ENCODE measurements at regions not wholly inside any gene's neighbourhood (a gene's known extent, or its start where the extent isn't known, plus 50 kb on each side); places are given as distances from the start of the nearest gene placed in this dataset.

GRCh38 chr13:106702505-106702904 is 134.6 kb upstream of the ARGLU1 start:
- H3K4me3 ChIP-seq (ENCODE audit: control insufficient read depth, low read depth, low read length) = no peak overlapping the region
- DNase-seq (ENCODE audit: low read depth) = no peak
- no peak for TF ChIP-seq CTCF (conservative IDR thresholded peaks at IDR 0.05; ENCODE audit: control insufficient read depth, insufficient read depth, low read depth, low read length)

- DNase-seq (ENCODE audit: low read depth) = no peak
- no peak for TF ChIP-seq CTCF (conservative IDR thresholded peaks at IDR 0.05; ENCODE audit: control insufficient read depth, insufficient read depth, low read depth, low read length)
- no peak overlapping the region for H3K4me3 ChIP-seq (ENCODE audit: control insufficient read depth, low read depth, low read length)
Observed at GRCh38 chr13:106701771-106702341, 133.9 kb upstream of the ARGLU1 start.

- no peak for TF ChIP-seq CTCF (conservative IDR thresholded peaks at IDR 0.05; ENCODE audit: control insufficient read depth, insufficient read depth, low read depth, low read length)
- no peak overlapping the region for H3K4me3 ChIP-seq (ENCODE audit: control insufficient read depth, low read depth, low read length)
- DNase-seq (ENCODE audit: low read depth) = peak; percentile 2
Observed at GRCh38 chr13:106700439-106700838, 132.5 kb upstream of the ARGLU1 start.

- DNase-seq (ENCODE audit: low read depth) = no peak
- H3K4me3 ChIP-seq (ENCODE audit: control insufficient read depth, low read depth, low read length) = no peak overlapping the region
- TF ChIP-seq CTCF (conservative IDR thresholded peaks at IDR 0.05; ENCODE audit: control insufficient read depth, insufficient read depth, low read depth, low read length) = no peak
Observed at GRCh38 chr13:106700007-106700406, 132.1 kb upstream of the ARGLU1 start.

GRCh38 chr13:106699311-106699710 is 131.4 kb upstream of the ARGLU1 start:
- H3K4me3 ChIP-seq (ENCODE audit: control insufficient read depth, low read depth, low read length) = no peak overlapping the region
- TF ChIP-seq CTCF (conservative IDR thresholded peaks at IDR 0.05; ENCODE audit: control insufficient read depth, insufficient read depth, low read depth, low read length) = no peak
- DNase-seq (ENCODE audit: low read depth) = no peak

- H3K4me3 ChIP-seq (ENCODE audit: control insufficient read depth, low read depth, low read length) = no peak overlapping the region
- TF ChIP-seq CTCF (conservative IDR thresholded peaks at IDR 0.05; ENCODE audit: control insufficient read depth, insufficient read depth, low read depth, low read length) = no peak
- DNase-seq (ENCODE audit: low read depth) = no peak
Observed at GRCh38 chr13:106696719-106697118, 128.8 kb upstream of the ARGLU1 start.

GRCh38 chr13:106696140-106696539 is 128.2 kb upstream of the ARGLU1 start:
- DNase-seq (ENCODE audit: low read depth) = no peak
- no peak for TF ChIP-seq CTCF (conservative IDR thresholded peaks at IDR 0.05; ENCODE audit: control insufficient read depth, insufficient read depth, low read depth, low read length)
- H3K4me3 ChIP-seq (ENCODE audit: control insufficient read depth, low read depth, low read length) = no peak overlapping the region

All from fibroblast of mammary gland (primary cell).